Trophoblast cell (in vitro differentiated cells and primary cell): ENCODE measurements at regions not wholly inside any gene's neighbourhood (a gene's known extent, or its start where the extent isn't known, plus 50 kb on each side); places are given as distances from the start of the nearest gene placed in this dataset.

Source experiments
- DNase-seq, 2 donors: peaks; one replicate each; pipeline ENCODE4 v3.0.0-alpha.2; 2016
- H2AFZ ChIP-seq: 2 replicates; pipeline ENCODE4 v1.6.1; 2013; ENCODE audit warnings: low read length, moderate library complexity, mild to moderate bottlenecking; ENCODE audit not compliant: insufficient read depth, poor library complexity
- H2AK5ac ChIP-seq: 2 replicates; pipeline ENCODE4 v1.6.1; 2013; ENCODE audit warnings: mild to moderate bottlenecking, low read length
- H2BK120ac ChIP-seq: 2 replicates; pipeline ENCODE4 v1.6.1; 2013; ENCODE audit warnings: low read length, mild to moderate bottlenecking, moderate library complexity; ENCODE audit not compliant: insufficient read depth, poor library complexity
- H2BK12ac ChIP-seq: 2 replicates; pipeline ENCODE4 v1.6.1; 2013; ENCODE audit warnings: mild to moderate bottlenecking, low read length, moderate library complexity
- H2BK5ac ChIP-seq: 2 replicates; pipeline ENCODE4 v1.6.1; 2013; ENCODE audit warnings: low read length, low read depth, moderate library complexity, mild to moderate bottlenecking; ENCODE audit not compliant: poor library complexity
- H3K14ac ChIP-seq: 2 replicates; pipeline ENCODE4 v1.6.1; 2013; ENCODE audit warnings: mild to moderate bottlenecking, low read length
- H3K18ac ChIP-seq: 2 replicates; pipeline ENCODE4 v1.6.1; 2013; ENCODE audit warnings: mild to moderate bottlenecking, low read length
- H3K23ac ChIP-seq: 2 replicates; pipeline ENCODE4 v1.6.1; 2013; ENCODE audit warnings: low read length
- H3K27ac ChIP-seq: 2 replicates; pipeline ENCODE4 v1.5.1; 2013; ENCODE audit warnings: low read depth, mild to moderate bottlenecking, inconsistent platforms, low read length, moderate library complexity
- H3K27me3 ChIP-seq: 2 replicates; pipeline ENCODE4 v1.6.1; 2013; ENCODE audit warnings: inconsistent platforms, mild to moderate bottlenecking, low read length, moderate library complexity; ENCODE audit not compliant: insufficient read depth
- H3K36me3 ChIP-seq, 2 experiments: 1 replicate in 1 of 2; 2 replicates in 1 of 2; pipeline ENCODE4 v1.6.1; 2013; ENCODE audit warnings: low read length in 2 of 2, mild to moderate bottlenecking in 2 of 2, moderate library complexity in 1 of 2; ENCODE audit not compliant: insufficient read depth in 2 of 2, control insufficient read depth in 1 of 2
- H3K4ac ChIP-seq: 2 replicates; pipeline ENCODE4 v1.6.1; 2013; ENCODE audit warnings: low read depth, mild to moderate bottlenecking, low read length, moderate library complexity
- H3K4me1 ChIP-seq, 2 experiments: 1 replicate in 1 of 2; 2 replicates in 1 of 2; pipeline ENCODE4 v1.6.1; 2013; ENCODE audit warnings: low read length in 2 of 2, mild to moderate bottlenecking in 2 of 2, moderate library complexity in 1 of 2; ENCODE audit not compliant: insufficient read depth in 2 of 2, control insufficient read depth in 1 of 2
- H3K4me2 ChIP-seq: 2 replicates; pipeline ENCODE4 v1.6.1; 2013; ENCODE audit warnings: inconsistent platforms, mild to moderate bottlenecking, low read length, moderate library complexity
- H3K4me3 ChIP-seq: 2 replicates; pipeline ENCODE4 v1.5.1; 2013; ENCODE audit warnings: mild to moderate bottlenecking, low read depth, low read length, inconsistent platforms
- H3K79me1 ChIP-seq: one replicate; pipeline ENCODE4 v1.6.1; 2013; ENCODE audit warnings: low read length
- H3K79me2 ChIP-seq: 2 replicates; pipeline ENCODE4 v1.6.1; 2013; ENCODE audit warnings: low read length, mild to moderate bottlenecking; ENCODE audit not compliant: control insufficient read depth, insufficient read depth, poor library complexity
- H3K9ac ChIP-seq: 2 replicates; pipeline ENCODE4 v1.6.1; 2013; ENCODE audit warnings: mild to moderate bottlenecking, low read length
- H3K9me3 ChIP-seq: 2 replicates; pipeline ENCODE4 v1.6.1; 2013; ENCODE audit warnings: low read depth, mild to moderate bottlenecking, control low read depth, inconsistent platforms, low read length; ENCODE audit not compliant: insufficient read depth
- H4K12ac ChIP-seq: 2 replicates; pipeline ENCODE4 v1.6.1; 2013; ENCODE audit warnings: low read depth, mild to moderate bottlenecking, low read length, moderate library complexity
- H4K8ac ChIP-seq: 2 replicates; pipeline ENCODE4 v1.6.1; 2013; ENCODE audit warnings: low read depth, mild to moderate bottlenecking, low read length, moderate library complexity
- H4K91ac ChIP-seq: one replicate; pipeline ENCODE4 v1.6.1; 2013; ENCODE audit warnings: low read depth, mild to moderate bottlenecking, low read length, moderate library complexity
- WGBS: extraction: QIAGEN DNeasy Blood & Tissue Kit; methylation state at CpG from one replicate; pipeline ENCODE4 v1.1.7; 2013; ENCODE audit warnings: missing lambda C conversion rate; ENCODE audit not compliant: insufficient read length, insufficient coverage; ENCODE audit errors: extremely low coverage; 5-methylcytosine and 5-hydroxymethylcytosine counted together

DNA sequence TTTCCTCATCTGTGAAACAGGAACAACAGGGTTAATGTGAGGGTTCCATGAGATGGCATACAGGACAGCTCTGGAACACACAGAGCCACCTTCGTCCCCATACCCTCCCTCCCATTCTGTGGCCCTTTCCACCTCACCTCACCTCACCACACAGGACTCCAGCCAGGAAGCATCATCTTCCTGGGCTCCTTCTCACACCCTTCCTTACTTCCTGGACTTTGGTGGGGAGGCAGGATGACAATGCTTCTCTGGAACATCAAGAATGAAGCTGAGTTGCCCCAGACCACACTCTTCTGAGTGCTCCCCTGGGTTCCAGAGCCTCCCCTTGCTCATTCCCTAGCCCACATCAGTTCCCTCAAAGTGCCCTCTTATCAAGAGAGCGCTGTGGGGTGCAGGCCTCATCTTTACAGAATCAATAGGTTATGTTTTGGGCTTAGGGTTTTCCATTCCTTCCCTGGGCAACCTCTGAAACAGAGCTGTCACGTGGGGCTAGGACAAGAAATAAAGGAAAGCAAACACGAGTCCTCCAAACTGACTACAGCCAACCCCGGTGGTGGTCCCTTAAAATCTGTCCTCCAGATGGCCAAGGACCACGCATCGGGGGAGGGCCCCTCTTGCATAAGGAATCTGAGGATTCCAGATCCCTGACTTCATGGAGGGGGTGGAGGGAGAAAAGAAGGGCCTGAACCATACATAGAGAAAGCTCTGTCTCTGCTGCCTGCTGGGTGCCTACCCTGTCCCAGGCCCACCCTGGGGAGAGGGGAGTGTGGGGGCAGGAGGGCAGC, 74.4 kb upstream of the ATP6AP2 start:
- no peak overlapping the region for H3K18ac ChIP-seq
- no peak overlapping the region for H2AFZ ChIP-seq
- no peak overlapping the region for H3K27ac ChIP-seq
- no peaks in the 10 kb centered on the region for H3K9me3 ChIP-seq
- no peaks in the 10 kb centered on the region for H3K36me3 ChIP-seq
- H3K27me3 ChIP-seq, result no peaks in the 10 kb centered on the region
- no CpG with 5 or more reads among the region's 7 CpGs for WGBS
- DNase-seq, result no peak
- no peak overlapping the region for H3K4ac ChIP-seq
- H2AK5ac ChIP-seq, result no peak overlapping the region
- H4K91ac ChIP-seq, result no peak overlapping the region
- no peak overlapping the region for H4K8ac ChIP-seq
- H3K79me2 ChIP-seq, result no peaks in the 10 kb centered on the region
- H2BK12ac ChIP-seq, result no peak overlapping the region
- H3K4me3 ChIP-seq, result no peak overlapping the region
- peaks cover 2 to 4% of the 10 kb centered on the region in 2 experiments for H3K4me1 ChIP-seq
- H2BK120ac ChIP-seq, result no peak overlapping the region
- no peak overlapping the region for H3K9ac ChIP-seq
- H3K4me2 ChIP-seq, result no peak overlapping the region
- H3K79me1 ChIP-seq, result no peaks in the 10 kb centered on the region
- no peak overlapping the region for H3K23ac ChIP-seq
- H3K14ac ChIP-seq, result no peak overlapping the region
- H2BK5ac ChIP-seq, result no peak overlapping the region
- no peak overlapping the region for H4K12ac ChIP-seq

DNA sequence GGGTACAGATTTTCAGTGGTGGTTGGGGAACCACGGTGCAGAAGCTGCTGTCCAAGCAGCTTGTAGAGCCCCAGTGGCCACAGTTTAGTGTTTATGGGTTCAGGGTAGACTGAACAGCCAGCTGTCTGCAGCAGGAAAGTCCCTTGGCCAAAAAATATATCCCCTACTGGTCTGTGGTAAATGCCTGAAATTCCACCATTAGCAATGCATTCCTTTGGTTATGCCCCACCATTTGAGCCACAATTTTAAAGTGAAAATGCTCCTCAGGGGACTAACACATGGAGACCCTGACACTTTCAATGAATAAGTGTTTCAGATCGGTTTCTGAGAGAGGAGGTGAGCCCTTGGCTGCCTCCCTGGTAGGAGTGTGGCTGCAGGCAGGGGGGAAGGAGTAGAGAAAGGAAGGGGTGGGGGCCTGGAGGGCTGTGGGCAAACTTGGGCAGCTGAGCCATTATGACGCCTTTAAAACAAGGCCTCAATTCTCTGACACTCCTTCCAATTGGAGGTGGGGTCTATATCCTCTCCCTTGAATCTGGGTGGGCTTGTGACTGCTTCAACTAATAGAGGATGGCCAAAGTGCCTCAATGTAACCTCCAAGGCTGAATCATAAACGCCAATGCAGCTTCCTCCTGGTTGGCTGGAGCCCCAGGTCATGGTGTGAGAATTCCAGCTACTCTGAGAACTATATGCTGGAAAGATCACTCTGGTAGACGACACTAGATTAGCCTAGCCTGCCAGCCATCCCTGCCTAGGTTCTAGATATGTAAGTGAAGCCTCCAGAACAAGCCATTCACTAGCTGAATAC, 75.8 kb upstream of the ATP6AP2 start:
- H2BK120ac ChIP-seq, result no peak overlapping the region
- no peak overlapping the region for H2AFZ ChIP-seq
- no peak overlapping the region for H3K18ac ChIP-seq
- no peaks in the 10 kb centered on the region for H3K27me3 ChIP-seq
- H3K4me3 ChIP-seq, result no peak overlapping the region
- no peak overlapping the region for H3K14ac ChIP-seq
- DNase-seq, result peak in 1 of 2 donors; percentile 3
- H2BK5ac ChIP-seq, result no peak overlapping the region
- peaks cover 2 to 4% of the 10 kb centered on the region in 2 experiments for H3K4me1 ChIP-seq
- H3K36me3 ChIP-seq, result no peaks in the 10 kb centered on the region
- H3K79me1 ChIP-seq, result no peaks in the 10 kb centered on the region
- H3K4me2 ChIP-seq, result no peak overlapping the region
- WGBS, result no CpG with 5 or more reads among the region's 5 CpGs
- H3K9ac ChIP-seq, result no peak overlapping the region
- no peaks in the 10 kb centered on the region for H3K79me2 ChIP-seq
- H3K27ac ChIP-seq, result no peak overlapping the region
- no peak overlapping the region for H4K8ac ChIP-seq
- no peak overlapping the region for H3K23ac ChIP-seq
- no peak overlapping the region for H3K4ac ChIP-seq
- H3K9me3 ChIP-seq, result no peaks in the 10 kb centered on the region
- no peak overlapping the region for H2AK5ac ChIP-seq
- no peak overlapping the region for H2BK12ac ChIP-seq
- no peak overlapping the region for H4K91ac ChIP-seq
- H4K12ac ChIP-seq, result no peak overlapping the region

DNA sequence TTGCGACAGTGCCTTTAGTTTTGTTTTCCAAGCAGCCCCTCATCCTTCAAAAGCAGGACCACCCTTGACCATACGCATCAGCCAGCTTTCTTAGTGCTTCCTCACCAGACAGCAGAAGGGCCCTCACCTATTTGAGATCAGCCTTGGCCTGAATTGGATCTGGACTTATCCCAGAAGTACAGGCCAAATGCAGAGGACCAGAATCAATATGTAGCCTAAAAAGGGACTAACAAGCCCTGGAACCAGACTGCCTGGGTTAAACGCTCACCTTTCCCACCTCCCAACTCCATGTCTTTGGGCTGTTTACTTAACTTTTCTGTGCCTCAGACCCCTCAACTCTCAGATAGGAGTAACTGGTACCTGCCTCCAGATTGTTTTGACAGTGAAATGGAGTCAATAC, 77.7 kb upstream of the ATP6AP2 start:
- Histone ChIP-seq H3K18ac (no peak overlapping the region), H2BK12ac (no peak overlapping the region), H3K36me3 (no peaks in the 10 kb centered on the region), H3K4me1 (peaks cover 5 to 6% of the 10 kb centered on the region in 2 experiments), H3K9ac (no peak overlapping the region), H3K4me3 (no peak overlapping the region), H3K79me2 (no peaks in the 10 kb centered on the region), H2BK120ac (no peak overlapping the region), H3K27ac (no peak overlapping the region), H3K14ac (no peak overlapping the region), H2AFZ (no peak overlapping the region), H4K12ac (no peak overlapping the region), H3K4ac (no peak overlapping the region), H3K4me2 (no peak overlapping the region), H3K9me3 (no peaks in the 10 kb centered on the region), H4K91ac (no peak overlapping the region), H3K27me3 (no peaks in the 10 kb centered on the region), H3K23ac (no peak overlapping the region), H4K8ac (no peak overlapping the region), H3K79me1 (no peaks in the 10 kb centered on the region), H2BK5ac (no peak overlapping the region), H2AK5ac (no peak overlapping the region)
- no peak for DNase-seq
- no CpG with 5 or more reads among the region's 3 CpGs for WGBS

DNA sequence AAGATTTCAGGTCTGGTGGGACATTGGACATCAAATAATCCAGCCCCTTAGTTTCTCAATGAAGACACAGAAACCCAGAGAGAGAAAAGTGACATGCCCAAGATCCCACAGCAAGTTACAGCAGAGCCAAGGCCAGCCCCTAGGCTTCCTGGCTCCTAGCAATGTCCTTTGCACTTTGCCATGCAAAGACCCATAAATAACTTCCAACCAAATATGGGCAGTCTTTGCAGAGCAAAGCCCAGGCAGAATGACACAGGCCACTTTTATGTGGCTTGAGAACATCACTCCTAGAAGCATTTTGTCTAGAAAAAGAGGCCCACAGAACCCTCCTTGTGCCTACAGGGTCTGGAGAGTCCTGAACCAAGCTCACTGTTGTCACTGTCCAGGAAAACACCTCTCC, 78.1 kb upstream of the ATP6AP2 start:
- Histone ChIP-seq H3K14ac (no peak overlapping the region), H3K4me3 (no peak overlapping the region), H4K91ac (no peak overlapping the region), H3K4me1 (peaks cover 5 to 6% of the 10 kb centered on the region in 2 experiments), H2BK12ac (no peak overlapping the region), H3K18ac (no peak overlapping the region), H2BK120ac (no peak overlapping the region), H2AFZ (no peak overlapping the region), H3K9me3 (no peaks in the 10 kb centered on the region), H3K79me1 (no peaks in the 10 kb centered on the region), H4K8ac (no peak overlapping the region), H3K36me3 (no peaks in the 10 kb centered on the region), H4K12ac (no peak overlapping the region), H2BK5ac (no peak overlapping the region), H3K79me2 (no peaks in the 10 kb centered on the region), H3K4ac (no peak overlapping the region), H2AK5ac (no peak overlapping the region), H3K9ac (no peak overlapping the region), H3K27me3 (no peaks in the 10 kb centered on the region), H3K4me2 (no peak overlapping the region), H3K23ac (no peak overlapping the region), H3K27ac (no peak overlapping the region)
- no peak for DNase-seq
